Limb (tissue), 2 donors: ENCODE measurements at regions not wholly inside any gene's neighbourhood (a gene's known extent, or its start where the extent isn't known, plus 50 kb on each side); places are given as distances from the start of the nearest gene placed in this dataset.

Experiments used
- DNase-seq, 2 donors: peaks; one replicate each; pipeline ENCODE4 v3.0.0-alpha.2; 2016; ENCODE audit errors: extremely low spot score in 2 of 2

- DNase-seq: no peak
Measured at GRCh38 chr4:44093390-44093789, 355.2 kb downstream of the KCTD8 start.

- DNase-seq: no peak
Measured at GRCh38 chr4:44098973-44099372, 349.6 kb downstream of the KCTD8 start.

DNA sequence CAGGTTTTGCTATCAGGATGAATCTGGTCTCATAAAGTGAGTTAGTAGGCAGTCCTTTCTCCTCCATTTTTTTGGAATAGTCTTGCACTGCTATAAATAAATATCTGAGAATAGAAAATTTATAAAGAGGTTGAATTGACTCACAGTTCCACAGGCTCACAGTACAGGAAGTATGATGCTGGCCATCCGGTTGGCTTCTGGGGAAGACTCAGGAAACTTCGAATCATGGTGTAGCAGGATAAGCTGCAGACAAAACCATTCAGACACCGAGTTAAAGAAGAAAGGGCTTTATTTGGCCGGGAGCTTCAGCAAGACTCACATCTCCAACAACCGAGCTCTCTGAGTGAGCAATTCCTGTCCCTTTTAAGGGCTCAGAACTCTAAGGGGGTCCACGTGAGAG lies 348.2 kb downstream of the KCTD8 start:
- DNase-seq: no peak

DNA sequence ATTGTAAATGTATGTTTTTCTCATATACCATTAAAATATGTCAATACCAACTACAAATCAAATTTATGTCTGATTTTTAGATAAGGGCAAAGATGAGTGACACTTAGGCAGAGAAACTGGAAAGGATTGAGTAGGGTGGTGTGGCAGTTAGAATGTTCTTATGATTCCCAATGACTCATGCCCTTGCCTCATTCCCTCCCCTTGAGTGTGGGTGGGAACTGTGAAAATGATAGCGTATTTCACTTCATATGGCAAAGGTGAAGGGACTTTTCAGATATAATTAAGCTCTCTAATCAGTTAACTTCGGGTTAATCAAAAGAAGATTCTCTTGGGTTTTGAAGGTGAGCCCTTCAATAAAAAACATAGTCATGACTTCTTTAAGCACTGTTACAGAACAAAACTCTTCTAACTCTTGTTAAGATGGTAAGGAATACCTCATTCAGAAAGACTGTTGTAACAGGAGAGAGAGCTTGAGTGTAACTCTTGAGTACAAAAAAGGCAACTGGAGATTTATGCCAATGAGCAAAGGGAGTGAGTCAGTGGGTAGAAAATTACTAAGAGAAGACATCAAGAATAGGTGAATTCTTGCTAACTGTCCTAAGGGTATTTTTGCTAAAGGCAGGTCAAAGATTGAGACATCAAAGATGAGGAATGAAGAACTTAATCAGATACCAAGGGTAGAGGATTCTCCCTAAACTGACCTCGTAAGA lies 329.5 kb downstream of the KCTD8 start:
- DNase-seq: no peak

- DNase-seq: no peak
Measured at GRCh38 chr4:44120646-44121045, 328.0 kb downstream of the KCTD8 start.

- no peak for DNase-seq
Measured at GRCh38 chr4:44121210-44121609, 327.4 kb downstream of the KCTD8 start.
